IPS DF 4.7 (cell line): ENCODE measurements at regions not wholly inside any gene's neighbourhood (a gene's known extent, or its start where the extent isn't known, plus 50 kb on each side); places are given as distances from the start of the nearest gene placed in this dataset.

Experiments used
- DNase-seq: peaks from one replicate; pipeline ENCODE4 v3.0.0-alpha.2; 2013; ENCODE audit warnings: low spot score; ENCODE audit errors: extremely low read depth

DNA sequence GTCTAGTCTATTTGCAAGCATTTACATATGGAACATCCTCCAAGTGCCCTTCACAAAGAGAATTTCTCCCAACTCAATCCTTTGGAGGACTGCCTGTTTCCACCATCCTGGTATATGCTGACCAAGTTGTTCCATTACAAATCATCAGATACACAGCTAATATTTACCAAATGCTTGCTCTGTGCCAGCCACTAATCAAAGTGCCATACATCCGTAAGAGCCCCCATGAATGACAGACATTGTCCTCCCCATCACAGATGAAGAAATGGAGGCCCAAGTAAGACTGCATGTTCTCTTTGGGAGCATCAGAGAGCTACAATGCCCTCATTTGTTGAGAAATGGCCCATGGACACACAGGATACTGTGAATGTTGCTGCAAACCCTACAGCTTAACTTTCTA lies 130.0 kb upstream of the BACE2 start:
- DNase-seq, result no peak

- no peak for DNase-seq
Observed at GRCh38 chr21:41043014-41043413, 124.9 kb upstream of the BACE2 start.

DNA sequence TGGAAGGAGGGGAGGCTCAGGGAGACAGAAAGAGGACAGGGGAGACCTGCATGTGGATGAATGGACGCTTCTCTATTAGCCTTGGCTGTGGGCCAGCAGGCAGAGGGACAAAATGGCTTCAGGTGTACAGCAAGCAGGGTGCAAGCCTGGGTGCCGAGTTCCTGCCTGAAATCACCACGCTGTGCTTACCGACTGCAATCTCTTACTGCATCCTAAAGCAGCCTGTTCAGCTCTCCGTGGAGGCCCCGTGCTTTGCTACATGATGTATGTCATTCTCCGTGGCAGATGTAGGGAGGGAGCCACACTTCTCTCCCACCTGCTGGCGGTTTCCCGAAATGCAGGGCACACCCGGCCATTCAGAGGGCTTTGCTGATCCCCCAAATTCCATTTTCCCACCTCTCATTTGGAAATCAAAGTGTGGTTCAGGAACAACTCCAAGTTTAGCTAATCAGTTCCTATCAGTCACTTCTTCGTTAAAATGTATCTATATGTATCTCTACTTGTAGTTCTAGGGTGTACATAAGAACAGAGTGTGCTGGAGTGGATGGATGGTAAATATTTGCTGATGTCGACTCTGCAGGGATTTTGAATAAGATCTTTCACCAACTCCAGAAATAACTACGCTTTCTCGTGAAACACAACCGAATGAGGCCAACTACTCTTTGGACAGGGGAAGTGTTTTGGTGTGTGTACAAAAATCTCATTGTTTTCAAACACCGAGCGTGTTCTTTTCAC lies 122.3 kb upstream of the BACE2 start:
- DNase-seq, result no peak

- no peak for DNase-seq
Observed at GRCh38 chr21:41048145-41048544, 119.8 kb upstream of the BACE2 start.

DNA sequence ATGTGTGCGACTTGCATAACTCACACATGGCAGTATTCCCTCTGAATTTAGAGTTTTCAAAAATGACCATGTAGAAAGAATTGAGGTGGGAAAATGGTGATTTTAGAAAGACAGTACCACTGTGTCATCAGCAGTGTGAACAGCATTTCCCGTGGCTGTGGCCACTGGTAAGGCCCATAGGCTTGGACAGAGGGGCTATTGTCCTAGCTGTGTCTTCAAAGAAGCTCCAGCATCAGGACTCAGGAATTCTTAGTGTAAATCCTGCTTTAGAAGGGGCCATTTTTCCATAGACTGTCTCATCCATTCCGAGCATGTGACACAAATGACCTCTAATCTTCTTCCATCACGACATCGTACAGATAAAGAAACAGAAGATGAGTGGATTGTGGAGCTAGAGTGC lies 119.3 kb upstream of the BACE2 start:
- DNase-seq, result no peak

DNA sequence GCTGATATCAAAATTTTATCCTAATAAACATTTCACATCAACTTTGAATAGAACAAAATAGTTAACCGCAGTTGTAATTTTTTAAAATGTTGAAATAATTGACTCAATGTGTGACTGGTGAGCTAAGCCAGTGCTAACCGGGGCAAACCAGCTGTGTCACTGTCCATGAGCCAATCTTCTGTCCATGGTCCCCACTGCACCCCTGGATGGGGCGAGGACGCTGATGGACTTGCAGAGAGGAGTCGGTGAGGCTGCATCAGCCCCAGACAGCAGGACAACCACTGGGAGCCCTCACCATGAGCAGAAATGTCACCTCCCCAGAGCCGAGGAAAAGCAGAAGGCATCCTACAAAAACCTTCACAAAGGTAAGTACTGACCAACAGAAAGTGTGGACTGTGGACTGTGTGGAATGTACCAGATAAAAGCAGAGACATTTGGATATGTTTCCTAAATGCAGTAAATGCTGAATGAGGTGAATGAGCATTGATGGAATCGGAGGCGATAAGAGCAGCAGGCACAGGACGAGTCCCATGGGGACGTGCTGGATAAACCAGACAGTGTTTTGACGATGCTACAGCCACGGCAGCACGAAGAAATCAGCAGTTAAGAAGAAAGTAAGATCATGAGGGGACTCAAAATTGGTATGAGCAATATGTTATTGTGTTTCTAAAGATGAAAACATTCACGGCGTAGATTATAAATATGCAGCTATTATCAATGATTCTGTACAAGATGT lies 115.0 kb upstream of the BACE2 start:
- DNase-seq, result no peak

- DNase-seq, result no peak
Observed at GRCh38 chr21:41054018-41054578, 113.9 kb upstream of the BACE2 start.

- DNase-seq, result no peak
Observed at GRCh38 chr21:41055266-41055665, 112.7 kb upstream of the BACE2 start.

GRCh38 chr21:41059871-41060270 lies 108.1 kb upstream of the BACE2 start:
- no peak for DNase-seq

DNA sequence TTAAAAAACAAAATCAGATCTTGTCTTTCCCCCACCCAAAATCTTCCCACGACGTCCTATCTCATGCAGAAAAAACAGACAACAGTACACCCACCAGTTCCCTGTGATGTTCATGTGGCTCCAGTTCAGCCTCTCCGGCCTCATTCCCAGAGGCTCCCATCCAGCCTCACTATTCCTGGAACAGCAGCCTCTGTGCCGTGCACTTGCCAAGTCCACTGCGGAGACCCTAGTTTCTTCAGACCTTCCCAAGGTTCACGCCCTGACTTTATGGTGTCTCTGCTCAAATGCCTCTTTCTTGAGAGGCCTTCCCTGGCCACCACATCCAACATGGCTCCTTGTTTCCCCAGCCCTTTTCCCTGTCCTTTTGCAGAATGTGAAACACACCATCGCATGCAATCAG lies 106.3 kb upstream of the BACE2 start:
- DNase-seq, result no peak

DNA sequence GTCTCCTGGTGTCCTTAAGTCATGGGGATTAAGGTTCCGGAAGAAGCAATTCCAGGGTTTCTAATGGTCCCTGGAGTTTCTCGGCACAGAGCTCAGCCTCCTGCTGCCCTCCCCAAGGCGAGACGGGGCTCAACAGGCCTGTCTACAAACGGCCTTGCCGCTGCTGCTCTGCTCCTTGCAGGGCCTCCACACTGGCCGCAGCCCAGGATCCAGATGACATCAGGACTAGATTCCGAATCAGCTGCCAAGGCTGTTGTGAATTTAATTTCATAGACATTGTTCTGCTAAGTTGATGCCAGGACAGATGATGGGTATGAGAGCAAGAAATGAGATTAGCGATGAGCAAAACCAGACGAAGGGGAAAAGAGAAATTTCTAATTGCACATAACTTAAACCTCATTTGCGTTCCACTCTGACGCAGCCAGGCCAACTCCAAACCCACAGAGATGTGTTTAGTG lies 103.6 kb upstream of the BACE2 start:
- DNase-seq, result no peak

DNA sequence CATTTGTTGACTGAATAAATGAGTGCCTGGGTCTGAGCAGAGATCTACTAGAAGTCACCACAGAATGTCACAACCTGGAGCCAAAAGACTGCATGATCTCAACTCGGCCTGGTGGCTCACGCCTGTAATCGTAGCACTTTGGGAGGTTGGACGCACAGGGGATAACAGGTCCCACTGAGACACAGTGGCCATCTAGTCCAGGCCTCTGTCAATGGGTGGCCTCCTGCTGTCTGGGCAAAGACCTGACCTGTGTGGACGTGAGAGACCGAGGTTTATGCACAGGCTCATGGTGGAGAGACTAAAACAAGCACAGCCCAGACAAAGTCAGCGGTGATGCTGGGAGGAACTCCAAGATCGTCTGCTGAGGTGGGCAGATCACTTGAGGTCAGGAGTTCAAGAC lies 103.0 kb upstream of the BACE2 start:
- no peak for DNase-seq

DNA sequence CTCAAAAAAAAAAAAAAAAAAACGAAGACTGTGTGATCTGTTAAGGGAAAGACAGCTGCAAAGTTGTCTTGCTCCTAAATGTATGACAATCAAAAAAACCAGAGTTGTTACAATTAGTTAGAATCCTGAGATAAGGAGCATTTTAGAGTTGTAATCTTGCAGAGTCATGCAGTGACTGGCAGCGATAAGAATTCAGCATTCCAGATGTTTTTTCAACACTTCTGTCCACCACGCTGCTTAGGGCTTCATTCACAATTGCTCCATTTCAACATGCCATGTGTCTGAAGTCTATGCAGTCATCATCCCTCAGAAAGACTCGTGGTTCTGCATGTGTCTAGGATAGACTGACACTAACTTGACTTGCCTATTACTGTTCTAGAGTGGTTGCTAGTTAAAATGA lies 102.4 kb upstream of the BACE2 start:
- no peak for DNase-seq

GRCh38 chr21:41066086-41066938 lies 101.6 kb upstream of the BACE2 start:
- no peak for DNase-seq

GRCh38 chr21:41067709-41068108 lies 100.3 kb upstream of the BACE2 start:
- DNase-seq, result no peak

- DNase-seq, result no peak
Observed at GRCh38 chr21:41068496-41068895, 99.5 kb upstream of the BACE2 start.

- DNase-seq, result no peak
Observed at GRCh38 chr21:41068967-41069642, 98.9 kb upstream of the BACE2 start.

DNA sequence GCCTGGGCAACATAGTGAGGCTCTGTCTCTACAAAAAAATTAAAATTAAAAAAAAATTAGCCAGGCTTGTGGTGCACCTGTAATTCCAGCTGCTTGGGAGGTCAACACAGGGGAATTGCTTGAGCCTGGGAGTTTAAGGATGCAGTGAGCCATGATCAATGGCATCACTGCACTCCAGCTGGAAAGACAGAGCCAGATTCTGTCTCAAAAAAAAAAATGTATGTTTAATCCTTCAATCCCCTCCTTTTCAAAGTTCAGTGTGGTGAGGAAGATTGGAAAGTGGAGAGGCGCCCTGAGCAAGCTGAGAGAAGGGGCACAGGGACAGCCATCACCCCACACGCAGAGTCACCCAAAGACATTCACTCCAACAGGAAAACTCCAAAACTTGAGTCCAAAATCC lies 97.7 kb upstream of the BACE2 start:
- no peak for DNase-seq

DNA sequence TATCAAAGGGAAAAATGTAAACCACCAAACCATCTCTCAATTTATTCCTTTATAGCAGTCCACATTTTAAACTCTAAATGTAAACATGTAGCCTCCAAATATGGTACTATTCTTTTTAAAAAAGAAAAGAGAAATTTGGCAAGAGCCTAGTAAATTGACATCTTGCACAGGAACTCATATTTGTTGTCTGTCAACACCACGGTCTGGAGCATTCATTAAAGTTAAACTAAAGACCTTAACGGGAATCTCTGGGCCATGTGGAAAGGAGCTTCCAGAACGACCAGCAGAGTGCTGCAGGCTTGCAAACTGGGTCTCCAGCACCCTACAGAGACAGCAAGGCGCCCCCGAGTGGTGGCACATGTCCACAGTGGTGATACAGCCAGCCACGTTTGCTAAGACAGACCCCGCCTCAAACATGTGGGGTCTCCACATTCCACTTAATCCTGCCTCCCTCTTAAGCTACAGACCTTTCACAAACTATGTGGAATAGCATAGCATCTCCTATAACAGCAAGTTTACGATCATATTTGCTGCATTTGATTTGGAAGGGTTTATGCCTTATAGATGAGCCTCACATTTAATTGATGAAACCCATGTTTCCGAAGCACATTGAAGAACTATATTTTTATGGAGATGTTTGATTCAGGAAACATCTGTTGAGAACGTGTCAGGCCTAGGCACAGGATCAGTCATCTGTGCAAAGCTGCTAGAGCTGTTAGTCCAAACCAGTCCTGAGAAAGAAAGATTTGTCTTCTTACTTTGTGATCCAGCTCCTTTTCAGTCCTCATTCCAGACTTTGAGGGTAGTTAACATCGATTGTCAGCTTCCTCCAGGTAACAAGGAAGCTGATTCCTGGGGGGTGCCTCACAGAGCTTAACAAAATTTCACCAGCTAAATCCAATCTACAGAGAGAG lies 96.4 kb upstream of the BACE2 start:
- no peak for DNase-seq

DNA sequence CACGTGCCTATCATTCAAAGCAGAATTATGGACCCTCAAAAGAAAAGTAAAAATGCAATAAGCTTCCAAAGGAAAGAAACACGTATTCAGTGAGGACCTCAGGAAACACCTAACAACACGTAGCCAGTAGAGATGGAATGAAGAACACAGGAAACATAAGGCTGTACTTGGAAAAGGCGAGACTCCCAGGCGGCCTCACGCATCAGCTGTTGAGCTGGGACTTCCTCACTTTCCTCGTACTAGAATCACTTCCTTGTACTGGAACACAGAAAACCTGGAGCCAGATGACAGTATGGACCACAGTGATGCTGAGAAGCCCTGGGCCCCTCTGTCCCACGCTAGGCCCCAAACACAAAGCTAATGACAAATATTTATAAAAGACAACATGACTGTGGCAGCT lies 94.4 kb upstream of the BACE2 start:
- DNase-seq, result no peak
